PC-9 (cell line): ENCODE measurements at regions not wholly inside any gene's neighbourhood (a gene's known extent, or its start where the extent isn't known, plus 50 kb on each side); places are given as distances from the start of the nearest gene placed in this dataset.

Experiments used
- EZH2 ChIP-seq: fragments of 200-600 bp; sonication (generic); IDR thresholded peaks from 2 replicates; pipeline ENCODE4 v1.8.0; 2017; ENCODE audit warnings: antibody characterized with exemption, low read depth
- TF ChIP-seq, protein P1 (sequence below): fragments of 200-600 bp; sonication (generic); conservative IDR thresholded peaks from 2 replicates; pipeline ENCODE4 v1.6.1; 2017; ENCODE audit warnings: mixed run types, antibody characterized with exemption, mild to moderate bottlenecking, moderate library complexity

DNA sequence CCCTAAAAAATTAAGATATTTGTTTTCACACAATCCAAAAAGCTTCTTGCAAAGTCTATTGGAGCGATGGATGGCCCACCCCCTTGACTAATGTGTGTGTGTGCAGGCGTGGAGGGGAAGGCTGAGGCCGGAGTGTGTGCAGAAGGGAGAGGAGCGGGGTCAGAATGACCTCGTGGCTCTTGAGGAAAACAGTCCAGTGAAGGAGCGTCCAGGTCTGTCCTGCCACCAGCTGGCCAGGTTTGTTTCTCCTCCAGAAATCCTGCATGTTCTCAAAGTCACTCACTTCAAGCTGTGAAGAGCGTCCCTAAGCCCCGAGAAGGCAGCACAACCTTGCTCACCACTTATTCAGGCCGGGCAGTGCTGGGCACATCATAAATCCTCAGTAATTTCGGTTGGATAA is 69.5 kb upstream of the SSX2IP start:
- TF ChIP-seq, protein P1, sequence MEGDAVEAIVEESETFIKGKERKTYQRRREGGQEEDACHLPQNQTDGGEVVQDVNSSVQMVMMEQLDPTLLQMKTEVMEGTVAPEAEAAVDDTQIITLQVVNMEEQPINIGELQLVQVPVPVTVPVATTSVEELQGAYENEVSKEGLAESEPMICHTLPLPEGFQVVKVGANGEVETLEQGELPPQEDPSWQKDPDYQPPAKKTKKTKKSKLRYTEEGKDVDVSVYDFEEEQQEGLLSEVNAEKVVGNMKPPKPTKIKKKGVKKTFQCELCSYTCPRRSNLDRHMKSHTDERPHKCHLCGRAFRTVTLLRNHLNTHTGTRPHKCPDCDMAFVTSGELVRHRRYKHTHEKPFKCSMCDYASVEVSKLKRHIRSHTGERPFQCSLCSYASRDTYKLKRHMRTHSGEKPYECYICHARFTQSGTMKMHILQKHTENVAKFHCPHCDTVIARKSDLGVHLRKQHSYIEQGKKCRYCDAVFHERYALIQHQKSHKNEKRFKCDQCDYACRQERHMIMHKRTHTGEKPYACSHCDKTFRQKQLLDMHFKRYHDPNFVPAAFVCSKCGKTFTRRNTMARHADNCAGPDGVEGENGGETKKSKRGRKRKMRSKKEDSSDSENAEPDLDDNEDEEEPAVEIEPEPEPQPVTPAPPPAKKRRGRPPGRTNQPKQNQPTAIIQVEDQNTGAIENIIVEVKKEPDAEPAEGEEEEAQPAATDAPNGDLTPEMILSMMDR, result no peak
- no peak for TF ChIP-seq EZH2
